Keratinocyte (primary cell): ENCODE measurements at regions not wholly inside any gene's neighbourhood (a gene's known extent, or its start where the extent isn't known, plus 50 kb on each side); places are given as distances from the start of the nearest gene placed in this dataset.

Experiments
- DNase-seq: peaks from one replicate; pipeline ENCODE4 v3.0.0-alpha.2; 2011; ENCODE audit warnings: low read depth, missing footprints, low spot score
- FAIRE-seq: peaks from 2 replicates; lab custom pipeline; 2011; peaks lifted over from hg19 to GRCh38; lab: Jason Lieb, UNC
- H2AFZ ChIP-seq: 2 replicates; pipeline ENCODE4 v1.6.0; 2012; ENCODE audit warnings: low read length, control low read depth, inconsistent platforms; ENCODE audit not compliant: control insufficient read depth
- H3K27ac ChIP-seq: 2 replicates; pipeline ENCODE4 v1.5.1; 2011; ENCODE audit warnings: low read length; ENCODE audit not compliant: control insufficient read depth, insufficient read depth
- H3K27me3 ChIP-seq: 3 replicates; pipeline ENCODE4 v1.6.0; 2011; ENCODE audit warnings: low read length; ENCODE audit not compliant: control insufficient read depth, insufficient read depth; ENCODE audit errors: extremely low read depth
- H3K36me3 ChIP-seq, 2 experiments: 2 replicates in 1 of 2; 3 replicates in 1 of 2; pipeline ENCODE4 v1.5.1; 2011; ENCODE audit warnings: low read length in 2 of 2, mild to moderate bottlenecking in 1 of 2; ENCODE audit not compliant: control insufficient read depth in 2 of 2, insufficient read depth in 2 of 2; ENCODE audit errors: extremely low read depth in 1 of 2
- H3K4me1 ChIP-seq: 3 replicates; pipeline ENCODE4 v1.5.1; 2011; ENCODE audit warnings: low read length; ENCODE audit not compliant: control insufficient read depth, insufficient read depth; ENCODE audit errors: extremely low read depth
- H3K4me2 ChIP-seq: 3 replicates; pipeline ENCODE4 v1.6.0; 2011; ENCODE audit warnings: low read depth, low read length; ENCODE audit not compliant: control insufficient read depth, insufficient read depth; ENCODE audit errors: extremely low read depth
- H3K4me3 ChIP-seq, 3 experiments: fragments of 200-600 bp in 1 of 3; sonication (generic) in 1 of 3; 2 replicates in 2 of 3; 3 replicates in 1 of 3; pipeline ENCODE4 v1.5.1; 2011 to 2016; ENCODE audit warnings: low read length in 3 of 3, mild to moderate bottlenecking in 3 of 3, control low read depth in 2 of 3, inconsistent platforms in 1 of 3, low read depth in 1 of 3, mixed read lengths in 1 of 3, mixed run types in 1 of 3, moderate library complexity in 1 of 3; ENCODE audit not compliant: control insufficient read depth in 2 of 3, insufficient read depth in 2 of 3; ENCODE audit errors: extremely low read depth in 1 of 3
- H3K79me2 ChIP-seq: 2 replicates; pipeline ENCODE4 v1.6.0; 2012; ENCODE audit warnings: low read length; ENCODE audit not compliant: control insufficient read depth, insufficient read depth
- H3K9ac ChIP-seq: 3 replicates; pipeline ENCODE4 v1.6.0; 2011; ENCODE audit warnings: low read length; ENCODE audit not compliant: control insufficient read depth, insufficient read depth; ENCODE audit errors: extremely low read depth
- H3K9me1 ChIP-seq: 3 replicates; pipeline ENCODE4 v1.6.0; 2011; ENCODE audit warnings: low read length; ENCODE audit not compliant: control insufficient read depth, insufficient read depth; ENCODE audit errors: extremely low read depth
- H3K9me3 ChIP-seq: 2 replicates; pipeline ENCODE4 v1.5.1; 2012; ENCODE audit warnings: low read depth, low read length; ENCODE audit not compliant: control insufficient read depth
- H4K20me1 ChIP-seq: 3 replicates; pipeline ENCODE4 v1.6.0; 2011; ENCODE audit warnings: low read length; ENCODE audit not compliant: control insufficient read depth, insufficient read depth; ENCODE audit errors: extremely low read depth
- CTCF ChIP-seq, 3 experiments: IDR thresholded peaks in 1 of 3; conservative IDR thresholded peaks in 1 of 3; optimal IDR thresholded peaks in 1 of 3; 2 replicates in 2 of 3; 3 replicates in 1 of 3; pipeline versions ENCODE3 to v1.5.1; 2011; ENCODE audit warnings: low read length in 3 of 3, mild to moderate bottlenecking in 3 of 3, moderate library complexity in 2 of 3, control low read depth in 1 of 3, inconsistent platforms in 1 of 3; ENCODE audit not compliant: insufficient read depth in 2 of 3; ENCODE audit errors: extremely low read depth in 1 of 3
- EZH2 ChIP-seq: IDR thresholded peaks from one replicate; pipeline ENCODE4 v1.6.1; 2012; ENCODE audit warnings: inconsistent platforms, mild to moderate bottlenecking, low read length, moderate library complexity
- dilution Hi-C: fragments of 300-500 bp; cut with MboI; formaldehyde crosslinking; loops from one replicate; pipeline ENCODE4 v1.7.0; 2020; ENCODE audit warnings: low sequenced_read_pairs; ENCODE audit not compliant: extremely low pct_ligation_motif_present

GRCh38 chr7:68411742-68412141, 1186.5 kb upstream of the AUTS2 start:
- Histone ChIP-seq H3K9ac (no peak overlapping the region), H2AFZ (no peak overlapping the region), H3K9me3 (peaks cover 2% of the 10 kb centered on the region), H3K4me1 (no peaks in the 10 kb centered on the region), H3K27me3 (no peaks in the 10 kb centered on the region), H3K36me3 (no peaks in the 10 kb centered on the region), H3K79me2 (no peaks in the 10 kb centered on the region), H3K27ac (no peak overlapping the region), H3K4me2 (no peak overlapping the region), H3K4me3 (no peak overlapping the region), H4K20me1 (no peaks in the 10 kb centered on the region), H3K9me1 (no peaks in the 10 kb centered on the region)
- FAIRE-seq: no peak
- no peak for DNase-seq
- dilution Hi-C loops: no loop called here
- no peak for TF ChIP-seq CTCF (optimal IDR thresholded peaks at IDR 0.05 in 1 of 3, IDR thresholded peaks at IDR 0.05 in 1 of 3, conservative IDR thresholded peaks at IDR 0.05 in 1 of 3; ENCODE audit: extremely low read depth in 1 of 3, insufficient read depth in 2 of 3, low read length in 3 of 3)
- no peak for TF ChIP-seq EZH2

GRCh38 chr7:68414631-68415425, 1183.4 kb upstream of the AUTS2 start:
- no peaks in the 10 kb centered on the region for H3K4me1 ChIP-seq
- TF ChIP-seq CTCF (optimal IDR thresholded peaks at IDR 0.05 in 1 of 3, IDR thresholded peaks at IDR 0.05 in 1 of 3, conservative IDR thresholded peaks at IDR 0.05 in 1 of 3; ENCODE audit: extremely low read depth in 1 of 3, insufficient read depth in 2 of 3, low read length in 3 of 3) (no peak), EZH2 (no peak)
- H3K79me2 ChIP-seq: no peaks in the 10 kb centered on the region
- dilution Hi-C loops: no loop called here
- FAIRE-seq (no peak), DNase-seq (no peak)
- no peak overlapping the region for H3K27ac ChIP-seq
- H2AFZ ChIP-seq: no peak overlapping the region
- peaks cover 2% of the 10 kb centered on the region for H3K9me3 ChIP-seq
- H3K27me3 ChIP-seq: no peaks in the 10 kb centered on the region
- no peak overlapping the region for H3K4me3 ChIP-seq
- no peak overlapping the region for H3K9ac ChIP-seq
- H3K36me3 ChIP-seq: no peaks in the 10 kb centered on the region
- H3K9me1 ChIP-seq: no peaks in the 10 kb centered on the region
- no peaks in the 10 kb centered on the region for H4K20me1 ChIP-seq
- no peak overlapping the region for H3K4me2 ChIP-seq
